SK-N-MC (cell line): ENCODE measurements at regions not wholly inside any gene's neighbourhood (a gene's known extent, or its start where the extent isn't known, plus 50 kb on each side); places are given as distances from the start of the nearest gene placed in this dataset.

Source experiments
- EZH2 ChIP-seq: fragments of 200-600 bp; sonication (generic); IDR thresholded peaks from one replicate; pipeline ENCODE4 v1.6.1; 2017; ENCODE audit warnings: antibody characterized with exemption
- POLR2AphosphoS5 ChIP-seq: IDR thresholded peaks from 2 replicates; pipeline ENCODE4 v1.6.1; 2012; ENCODE audit warnings: mild to moderate bottlenecking, low read depth, low read length, borderline replicate concordance

GRCh38 chr11:91913407-91913806 lies 311.2 kb upstream of the FAT3 start:
- TF ChIP-seq POLR2AphosphoS5: no peak
- TF ChIP-seq EZH2: no peak
